ENCODE measurements at regions not wholly inside any gene's neighbourhood (a gene's known extent, or its start where the extent isn't known, plus 50 kb on each side); places are given as distances from the start of the nearest gene placed in this dataset.
"Not testable (repeated sequence)": the region's sequence is repeated elsewhere in the genome, so short reads cannot be mapped to it uniquely, and the experiment has no call there.

DNA sequence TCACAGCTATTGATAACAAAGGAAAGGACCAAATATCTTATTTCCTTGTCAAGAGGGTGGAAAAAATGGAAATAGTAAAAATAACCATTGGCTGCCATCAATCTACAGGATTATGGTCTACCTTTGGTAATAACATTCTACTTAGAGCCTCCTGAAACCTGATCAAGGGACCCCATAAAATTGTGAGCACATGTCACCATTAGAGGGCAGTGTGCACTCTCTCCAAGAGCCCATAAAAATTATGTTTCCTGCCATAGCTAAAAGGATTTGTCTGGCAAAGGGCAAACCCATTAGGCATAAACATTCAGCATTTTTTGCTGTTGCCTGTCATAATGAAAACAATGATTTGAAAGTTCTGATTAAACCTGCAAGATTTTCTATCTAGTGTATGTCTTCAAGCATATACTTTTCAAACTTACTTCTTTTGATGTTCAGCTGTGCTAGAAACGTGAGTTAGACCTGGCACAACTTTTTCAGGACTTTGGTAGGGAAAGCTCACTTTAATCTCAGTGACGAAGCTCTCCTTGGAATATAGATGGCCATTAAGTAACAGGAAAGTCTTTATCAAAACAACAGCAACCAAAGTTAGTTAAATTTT is 120.7 kb upstream of the ZFP64 start:
- peak; percentile 71 to 74 for DNase-seq (ENCODE audit: low read depth in 2 of 2)

GRCh38 chr20:52311209-52311794 is 119.7 kb upstream of the ZFP64 start:
- DNase-seq (ENCODE audit: low read depth in 2 of 2): no peak

DNA sequence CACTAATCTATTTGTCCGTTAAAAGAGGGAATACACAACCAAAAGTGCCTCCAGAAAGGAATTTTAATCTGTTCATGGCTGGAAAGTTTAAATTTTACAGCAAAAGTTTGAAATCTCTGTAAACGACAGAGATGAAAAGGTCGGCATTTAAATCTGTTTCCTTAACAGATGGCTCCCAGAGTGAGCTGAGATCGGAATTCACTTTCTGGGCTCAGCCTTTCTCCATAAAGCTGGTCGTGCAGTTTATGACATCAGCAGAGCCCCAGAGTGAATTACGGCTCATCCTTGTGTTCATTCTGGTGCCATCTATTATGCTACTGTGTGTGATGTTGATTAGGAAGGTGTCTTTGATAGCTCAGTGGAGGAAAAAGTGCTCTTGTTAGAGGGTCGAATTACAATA is 117.6 kb upstream of the ZFP64 start:
- DNase-seq (ENCODE audit: low read depth in 2 of 2): no peak

- no peak for DNase-seq (ENCODE audit: low read depth in 2 of 2)
Measured at GRCh38 chr20:52306477-52306876, 114.9 kb upstream of the ZFP64 start.

- no peak for DNase-seq (ENCODE audit: low read depth in 2 of 2)
Measured at GRCh38 chr20:52305858-52306257, 114.3 kb upstream of the ZFP64 start.

GRCh38 chr20:52305024-52305645 is 113.6 kb upstream of the ZFP64 start:
- no peak for DNase-seq (ENCODE audit: low read depth in 2 of 2)

- DNase-seq (ENCODE audit: low read depth in 2 of 2): no peak
Measured at GRCh38 chr20:52303281-52303950, 111.8 kb upstream of the ZFP64 start.

- DNase-seq (ENCODE audit: low read depth in 2 of 2): no peak
Measured at GRCh38 chr20:52302736-52303135, 111.2 kb upstream of the ZFP64 start.

DNA sequence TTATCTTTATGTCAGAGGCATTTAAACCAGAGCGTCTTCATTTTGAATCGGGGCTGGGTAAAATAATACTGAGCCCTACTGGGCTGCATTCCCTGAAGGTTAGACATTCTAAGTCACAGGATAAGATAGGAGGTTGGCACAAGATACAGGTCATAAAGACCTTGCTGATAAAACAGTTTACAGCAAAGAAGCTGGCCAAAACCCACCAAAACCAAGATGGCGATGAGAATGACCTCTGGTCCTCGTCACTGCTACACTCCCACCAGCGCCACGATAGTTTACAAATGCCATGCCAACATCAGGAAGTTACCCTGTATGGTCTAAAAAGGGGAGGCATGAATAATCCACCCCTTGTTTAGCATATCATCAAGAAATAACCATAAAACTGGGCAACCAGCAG is 110.5 kb upstream of the ZFP64 start:
- not testable (repeated sequence) for DNase-seq (ENCODE audit: low read depth in 2 of 2)

- DNase-seq (ENCODE audit: low read depth in 2 of 2): no peak
Measured at GRCh38 chr20:52295556-52295955, 104.0 kb upstream of the ZFP64 start.

DNA sequence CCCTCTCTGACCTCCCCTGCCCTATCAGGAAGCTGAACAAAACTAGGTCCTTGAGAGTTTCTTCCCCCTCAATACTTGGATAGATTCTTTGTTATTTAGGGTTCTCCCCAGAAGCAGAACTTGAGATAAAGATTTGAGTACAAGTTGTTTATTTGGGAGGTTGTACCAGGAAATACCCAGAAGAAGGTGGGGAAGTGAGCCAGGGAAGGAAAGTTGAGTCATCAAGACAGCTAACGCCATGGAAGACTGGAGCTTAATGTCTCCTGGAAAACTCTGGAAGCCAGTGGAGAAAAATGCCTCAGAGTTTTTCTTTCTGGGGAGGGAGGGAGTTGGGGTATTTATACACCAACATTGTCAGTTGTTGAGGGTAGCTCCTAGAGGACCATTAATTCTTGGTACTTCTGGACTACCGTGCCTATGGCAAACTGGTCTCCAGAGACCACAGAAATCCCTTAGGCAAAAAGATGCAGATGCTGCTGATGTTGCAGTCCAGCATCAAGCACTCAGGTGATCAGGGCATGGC is 102.6 kb upstream of the ZFP64 start:
- DNase-seq (ENCODE audit: low read depth in 2 of 2): no peak

DNA sequence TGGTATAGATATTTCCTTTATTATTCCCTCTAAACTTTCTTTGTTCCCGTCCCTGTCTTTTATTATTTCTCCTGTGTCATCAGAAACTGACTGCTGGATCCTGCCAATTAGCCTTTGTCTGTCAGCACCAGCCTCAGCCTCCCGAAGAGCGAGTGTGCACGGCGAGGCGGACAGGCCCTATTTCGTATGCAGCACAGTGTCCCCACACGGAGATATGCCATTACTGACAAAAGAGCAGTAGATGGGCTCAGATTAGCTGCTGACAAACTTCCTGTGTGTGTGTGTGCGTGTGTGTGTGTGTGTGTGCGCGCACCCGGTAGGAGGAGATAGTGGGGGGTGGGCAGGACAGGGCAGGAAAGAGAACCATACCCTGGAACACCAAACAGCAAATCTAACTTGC is 99.5 kb upstream of the ZFP64 start:
- peak; percentile 6 to 9 for DNase-seq (ENCODE audit: low read depth in 2 of 2)

DNA sequence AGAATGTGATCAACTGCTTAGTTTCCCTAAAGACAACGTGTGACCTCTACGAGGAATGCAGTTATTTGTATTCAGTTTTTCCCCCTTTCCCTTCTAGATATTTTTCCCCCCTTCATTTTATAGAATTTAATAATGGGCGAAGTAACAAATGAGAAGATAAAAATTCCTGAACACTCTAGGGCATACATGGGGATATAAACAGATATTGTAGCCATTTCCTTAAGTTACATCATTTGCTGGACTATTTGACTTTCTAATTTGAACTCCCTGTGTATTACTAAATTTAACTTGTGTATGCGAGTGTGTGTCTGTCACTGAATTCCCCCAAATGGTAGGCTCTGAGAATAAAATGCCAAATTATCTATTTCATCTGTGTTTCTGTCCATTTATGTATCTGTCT is 99.0 kb upstream of the ZFP64 start:
- no peak for DNase-seq (ENCODE audit: low read depth in 2 of 2)

- DNase-seq (ENCODE audit: low read depth in 2 of 2): no peak
Measured at GRCh38 chr20:52289956-52290565, 98.5 kb upstream of the ZFP64 start.

GRCh38 chr20:52280407-52280806 is 88.8 kb upstream of the ZFP64 start:
- DNase-seq (ENCODE audit: low read depth in 2 of 2): no peak

- DNase-seq (ENCODE audit: low read depth in 2 of 2): no peak
Measured at GRCh38 chr20:52279706-52280105, 88.1 kb upstream of the ZFP64 start.

DNA sequence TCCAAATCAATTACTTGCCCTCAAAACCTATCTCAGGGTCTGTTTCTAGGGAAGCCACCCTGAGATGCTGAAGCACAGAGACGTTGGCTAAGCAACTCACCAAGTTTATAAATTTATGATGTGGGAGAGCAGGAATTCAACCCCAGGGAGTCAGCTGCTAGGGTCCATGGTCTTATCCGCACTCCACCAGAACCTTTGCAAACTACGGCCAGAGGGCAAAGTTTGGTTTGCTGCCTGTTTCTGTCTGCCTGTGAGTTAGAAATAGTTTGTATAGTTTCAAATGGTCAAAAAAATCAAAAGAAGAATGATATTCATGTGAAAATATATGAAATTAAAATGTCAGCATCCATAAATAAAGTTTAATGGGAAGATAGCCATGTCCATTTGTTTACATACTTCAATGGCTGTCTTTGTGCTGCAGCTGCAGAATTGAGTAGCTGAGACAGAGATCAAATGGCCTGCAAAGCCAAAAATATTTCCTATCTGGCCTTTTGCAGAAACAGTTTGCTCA is 83.7 kb upstream of the ZFP64 start:
- no peak for DNase-seq (ENCODE audit: low read depth in 2 of 2)

- DNase-seq (ENCODE audit: low read depth in 2 of 2): no peak
Measured at GRCh38 chr20:52270696-52271095, 79.1 kb upstream of the ZFP64 start.

GRCh38 chr20:52270001-52270606 is 78.5 kb upstream of the ZFP64 start:
- DNase-seq (ENCODE audit: low read depth in 2 of 2): no peak

GRCh38 chr20:52269321-52269720 is 77.7 kb upstream of the ZFP64 start:
- DNase-seq (ENCODE audit: low read depth in 2 of 2): no peak

- no peak for DNase-seq (ENCODE audit: low read depth in 2 of 2)
Measured at GRCh38 chr20:52268184-52268749, 76.7 kb upstream of the ZFP64 start.

Measured in dermis microvascular lymphatic vessel endothelial cell (primary cell).